ENCODE measurements at regions not wholly inside any gene's neighbourhood (a gene's known extent, or its start where the extent isn't known, plus 50 kb on each side); places are given as distances from the start of the nearest gene placed in this dataset.
"Not testable (repeated sequence)": the region's sequence is repeated elsewhere in the genome, so short reads cannot be mapped to it uniquely, and the experiment has no call there.

DNA sequence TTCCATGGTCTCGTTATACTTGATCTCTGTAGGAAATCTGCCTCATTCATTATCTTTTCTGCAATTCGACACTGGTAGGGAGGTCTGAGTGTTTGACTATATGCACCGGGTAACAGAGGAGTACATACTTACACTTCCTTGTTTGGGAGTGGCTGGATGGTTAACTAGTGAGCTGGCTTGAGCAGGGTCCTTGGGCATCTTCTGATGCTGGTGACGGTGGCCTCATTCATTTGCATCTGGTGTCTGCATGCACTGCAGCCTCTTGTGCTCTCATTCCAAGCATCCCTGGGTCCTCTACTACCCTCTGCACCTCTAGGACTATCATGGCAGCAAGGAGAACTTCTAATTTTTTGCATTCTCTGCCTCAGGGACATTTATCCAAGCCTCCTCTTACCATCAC lies 100.0 kb upstream of the TCF4 start:
- Histone ChIP-seq H3K36me3 (ENCODE audit: control insufficient read depth, insufficient read depth, low read length, severe bottlenecking) (no peaks in the 10 kb centered on the region), H3K9ac (ENCODE audit: low read length) (no peak overlapping the region), H3K4me1 (ENCODE audit: control insufficient read depth, insufficient read depth, low read length) (no peaks in the 10 kb centered on the region), H3K9me3 (ENCODE audit: control insufficient read depth, low read length) (no peaks in the 10 kb centered on the region), H3K4me3 (ENCODE audit: low read length) (no peak overlapping the region), H3K27me3 (replicated peaks; ENCODE audit: control insufficient read depth, insufficient read depth, low read length) (no peaks in the 10 kb centered on the region)
- DNase-seq (ENCODE audit: low read depth), result no peak

DNA sequence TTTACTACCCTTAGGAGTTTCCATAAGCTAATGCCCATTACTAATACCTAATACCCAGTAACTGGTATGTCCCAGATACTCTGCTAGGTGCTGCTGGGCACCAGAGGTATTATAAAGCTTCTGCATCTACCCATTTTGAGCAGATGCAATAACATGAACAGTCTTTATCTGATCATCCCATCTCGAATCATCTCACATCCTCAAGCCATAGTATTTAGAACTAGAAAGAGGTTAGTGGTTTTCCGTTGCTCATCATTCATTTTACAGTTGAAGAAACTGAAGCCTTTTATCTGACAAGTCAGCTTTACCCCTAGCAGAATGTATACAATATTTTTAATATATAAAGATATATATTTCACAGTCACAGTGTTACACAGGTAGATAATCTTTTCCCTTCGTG lies 99.1 kb upstream of the TCF4 start:
- Histone ChIP-seq H3K27me3 (replicated peaks; ENCODE audit: control insufficient read depth, insufficient read depth, low read length) (no peaks in the 10 kb centered on the region), H3K9me3 (ENCODE audit: control insufficient read depth, low read length) (no peaks in the 10 kb centered on the region), H3K9ac (ENCODE audit: low read length) (no peak overlapping the region), H3K36me3 (ENCODE audit: control insufficient read depth, insufficient read depth, low read length, severe bottlenecking) (no peaks in the 10 kb centered on the region), H3K4me3 (ENCODE audit: low read length) (no peak overlapping the region), H3K4me1 (ENCODE audit: control insufficient read depth, insufficient read depth, low read length) (no peaks in the 10 kb centered on the region)
- DNase-seq (ENCODE audit: low read depth), result no peak

DNA sequence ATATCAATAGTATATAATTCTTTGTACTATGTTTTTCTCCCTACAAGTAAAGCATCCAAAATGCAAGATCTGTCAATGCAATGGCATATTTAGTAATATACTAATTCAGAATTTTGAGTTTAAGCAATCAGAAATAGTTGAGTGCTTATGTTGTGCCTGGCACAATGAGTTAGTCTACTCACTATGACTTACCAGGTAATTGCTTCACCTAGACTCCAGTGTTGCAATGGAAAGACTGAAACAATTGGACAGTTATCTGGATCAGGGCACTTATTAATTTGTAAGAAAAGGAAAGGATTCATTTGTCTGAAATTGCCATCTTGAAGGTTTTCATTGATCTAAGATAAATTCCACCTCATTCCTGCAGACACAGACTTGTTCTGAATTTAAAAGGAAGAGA lies 97.6 kb upstream of the TCF4 start:
- no peak overlapping the region for H3K4me3 ChIP-seq (ENCODE audit: low read length)
- H3K27me3 ChIP-seq (replicated peaks; ENCODE audit: control insufficient read depth, insufficient read depth, low read length), result no peaks in the 10 kb centered on the region
- H3K9ac ChIP-seq (ENCODE audit: low read length), result no peak overlapping the region
- DNase-seq (ENCODE audit: low read depth), result no peak
- H3K9me3 ChIP-seq (ENCODE audit: control insufficient read depth, low read length), result no peaks in the 10 kb centered on the region
- no peaks in the 10 kb centered on the region for H3K36me3 ChIP-seq (ENCODE audit: control insufficient read depth, insufficient read depth, low read length, severe bottlenecking)
- no peaks in the 10 kb centered on the region for H3K4me1 ChIP-seq (ENCODE audit: control insufficient read depth, insufficient read depth, low read length)

DNA sequence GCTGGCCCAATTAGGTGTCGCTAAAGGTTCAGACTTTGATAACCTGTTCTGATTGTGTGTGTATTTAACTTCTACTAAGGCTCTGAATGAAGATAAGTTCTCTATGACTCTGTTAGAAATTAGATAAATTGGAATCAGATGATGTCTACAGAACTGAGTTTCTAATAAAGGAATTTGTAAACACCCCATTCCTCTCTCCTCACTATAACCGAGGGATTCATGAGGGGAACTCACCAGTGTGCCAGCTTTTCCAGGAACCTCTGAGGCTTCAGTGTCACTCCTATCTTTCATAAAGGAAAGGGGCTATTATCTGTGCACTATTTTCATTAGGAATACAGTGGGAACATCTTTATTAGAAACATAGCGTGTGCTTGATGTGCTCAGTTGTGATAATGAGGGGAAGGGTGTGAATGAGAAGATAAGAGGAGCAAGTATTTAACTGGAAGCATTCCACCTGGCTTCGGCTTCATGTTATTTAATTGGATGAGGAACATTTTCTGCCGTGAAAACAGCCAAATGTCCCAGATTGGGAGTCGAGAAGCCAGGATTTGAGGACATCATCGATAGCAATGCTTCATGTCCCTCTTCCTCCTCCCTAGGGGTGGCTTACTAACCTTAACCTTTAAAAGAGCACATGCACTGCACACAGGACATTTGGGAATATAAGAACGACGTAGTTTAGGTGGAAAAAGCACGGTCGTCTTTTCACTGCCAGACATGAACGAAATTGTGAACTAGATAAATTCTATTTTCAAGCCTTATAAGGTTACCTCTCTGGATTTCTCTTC lies 84.8 kb upstream of the TCF4 start:
- no peaks in the 10 kb centered on the region for H3K27me3 ChIP-seq (replicated peaks; ENCODE audit: control insufficient read depth, insufficient read depth, low read length)

DNA sequence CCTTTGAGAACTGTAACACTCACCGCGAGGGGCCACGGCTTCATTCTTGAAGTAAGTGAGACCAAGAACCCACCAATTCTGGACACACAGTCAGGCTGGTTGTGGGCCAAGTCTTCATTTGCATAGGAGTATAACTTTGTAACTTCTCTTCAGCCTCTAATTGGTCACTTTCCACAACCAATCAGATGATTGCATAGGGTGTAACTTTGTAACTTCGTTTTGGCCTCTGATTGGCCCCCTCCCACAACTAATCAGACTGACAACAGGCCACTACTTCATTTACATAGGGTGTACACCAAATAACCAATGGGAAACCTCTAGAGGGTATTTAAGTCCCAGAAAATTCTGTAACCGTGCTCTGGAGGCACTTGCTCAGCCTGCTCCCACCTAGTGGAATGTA lies 77.5 kb upstream of the TCF4 start:
- no peaks in the 10 kb centered on the region for H3K4me1 ChIP-seq (ENCODE audit: control insufficient read depth, insufficient read depth, low read length)
- H3K9ac ChIP-seq (ENCODE audit: low read length), result no peak overlapping the region
- H3K36me3 ChIP-seq (ENCODE audit: control insufficient read depth, insufficient read depth, low read length, severe bottlenecking), result no peaks in the 10 kb centered on the region
- H3K9me3 ChIP-seq (ENCODE audit: control insufficient read depth, low read length), result no peaks in the 10 kb centered on the region
- no peak for DNase-seq (ENCODE audit: low read depth)
- no peak overlapping the region for H3K4me3 ChIP-seq (ENCODE audit: low read length)
- H3K27me3 ChIP-seq (replicated peaks; ENCODE audit: control insufficient read depth, insufficient read depth, low read length), result peaks cover 7% of the 10 kb centered on the region

More for the DNA sequence above, 84.8 kb upstream of the TCF4 start:
- no peak for DNase-seq (ENCODE audit: low read depth)
- peak overlapping the region; percentile 65 for H3K4me3 ChIP-seq (ENCODE audit: low read length)
- no peaks in the 10 kb centered on the region for H3K36me3 ChIP-seq (ENCODE audit: control insufficient read depth, insufficient read depth, low read length, severe bottlenecking)
- no peak overlapping the region for H3K9ac ChIP-seq (ENCODE audit: low read length)
- no peaks in the 10 kb centered on the region for H3K9me3 ChIP-seq (ENCODE audit: control insufficient read depth, low read length)
- peaks cover 16% of the 10 kb centered on the region for H3K4me1 ChIP-seq (ENCODE audit: control insufficient read depth, insufficient read depth, low read length)

DNA sequence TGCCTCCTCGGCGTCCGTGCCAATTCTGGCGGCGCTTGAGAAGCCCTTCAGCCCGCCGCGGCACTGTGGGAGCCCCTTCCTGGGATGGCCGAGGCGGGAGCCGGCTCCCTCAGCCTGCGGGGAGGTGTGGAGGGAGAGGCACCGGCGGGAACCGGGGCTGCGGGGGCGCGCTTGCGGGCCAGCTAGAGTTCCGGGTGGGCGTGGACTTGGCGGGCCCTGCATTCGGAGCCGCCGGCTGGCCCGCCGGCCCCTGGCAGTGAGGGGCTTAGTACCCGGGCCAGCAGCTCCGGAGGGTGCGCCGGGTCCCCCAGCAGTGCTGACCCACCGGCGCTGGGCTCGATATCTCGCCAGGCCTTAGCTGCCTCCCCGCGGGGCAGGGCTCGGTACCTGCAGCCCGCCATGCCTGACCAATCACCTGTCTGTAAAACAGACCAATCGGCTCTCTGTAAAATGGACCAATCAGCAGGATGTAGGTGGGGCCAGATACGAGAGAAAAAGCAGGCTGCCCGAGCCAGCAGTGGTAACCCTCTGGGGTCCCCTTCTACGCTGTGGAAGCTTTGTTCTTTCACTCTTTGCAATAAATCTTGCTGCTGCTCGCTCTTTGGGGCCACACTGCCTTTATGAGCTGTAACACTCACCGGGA lies 76.9 kb upstream of the TCF4 start:
- not testable (repeated sequence) for H3K9me3 ChIP-seq (ENCODE audit: control insufficient read depth, low read length)

DNA sequence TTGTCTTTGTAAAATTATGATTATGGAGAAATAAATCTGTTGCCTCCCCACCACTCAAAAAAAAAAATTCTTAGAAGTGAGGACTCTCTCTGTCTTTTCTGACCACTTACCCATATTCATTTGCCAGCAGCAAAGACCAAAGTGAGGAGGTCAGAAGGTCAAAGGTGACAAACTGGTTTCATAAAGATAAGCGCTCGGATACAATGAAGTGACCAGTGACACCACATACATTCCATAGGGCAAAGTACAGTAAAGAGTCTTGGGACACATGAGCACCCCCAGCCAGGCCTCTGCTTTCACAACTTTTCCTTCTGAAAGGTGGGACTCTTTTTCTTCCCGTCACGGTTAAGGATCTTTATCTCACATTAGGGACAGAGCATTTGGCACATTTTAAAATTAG lies 75.9 kb upstream of the TCF4 start:
- Histone ChIP-seq H3K36me3 (ENCODE audit: control insufficient read depth, insufficient read depth, low read length, severe bottlenecking) (no peaks in the 10 kb centered on the region), H3K9ac (ENCODE audit: low read length) (no peak overlapping the region), H3K9me3 (ENCODE audit: control insufficient read depth, low read length) (no peaks in the 10 kb centered on the region), H3K4me3 (ENCODE audit: low read length) (no peak overlapping the region), H3K27me3 (replicated peaks; ENCODE audit: control insufficient read depth, insufficient read depth, low read length) (peaks cover 7% of the 10 kb centered on the region), H3K4me1 (ENCODE audit: control insufficient read depth, insufficient read depth, low read length) (no peaks in the 10 kb centered on the region)
- DNase-seq (ENCODE audit: low read depth), result no peak

More for the DNA sequence above, 76.9 kb upstream of the TCF4 start:
- not testable (repeated sequence) for H3K27me3 ChIP-seq (replicated peaks; ENCODE audit: control insufficient read depth, insufficient read depth, low read length); DNase-seq (ENCODE audit: low read depth); H3K4me3 ChIP-seq (ENCODE audit: low read length); H3K4me1 ChIP-seq (ENCODE audit: control insufficient read depth, insufficient read depth, low read length); H3K36me3 ChIP-seq (ENCODE audit: control insufficient read depth, insufficient read depth, low read length, severe bottlenecking); H3K9ac ChIP-seq (ENCODE audit: low read length)

DNA sequence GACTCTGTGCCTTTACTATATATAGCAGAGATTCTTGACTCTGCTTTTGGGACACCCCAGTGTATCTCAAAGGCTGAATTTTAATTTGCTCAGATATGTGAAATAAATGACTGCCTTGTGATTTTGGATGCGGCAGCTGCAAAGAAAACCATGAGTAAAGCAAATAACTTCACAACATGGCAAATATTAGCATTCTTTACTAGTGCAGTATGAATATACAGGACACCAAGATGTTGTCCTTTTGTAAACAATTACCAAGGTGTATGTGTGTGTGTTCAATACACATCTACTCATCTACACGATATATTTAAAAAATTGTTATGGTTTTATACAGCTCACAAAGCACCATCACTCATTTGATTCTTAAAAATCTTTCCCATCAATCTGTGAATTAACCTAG lies 70.6 kb upstream of the TCF4 start:
- Histone ChIP-seq H3K36me3 (ENCODE audit: control insufficient read depth, insufficient read depth, low read length, severe bottlenecking) (no peaks in the 10 kb centered on the region), H3K27me3 (replicated peaks; ENCODE audit: control insufficient read depth, insufficient read depth, low read length) (peaks cover 11% of the 10 kb centered on the region), H3K4me3 (ENCODE audit: low read length) (no peak overlapping the region), H3K9me3 (ENCODE audit: control insufficient read depth, low read length) (no peaks in the 10 kb centered on the region), H3K4me1 (ENCODE audit: control insufficient read depth, insufficient read depth, low read length) (no peaks in the 10 kb centered on the region), H3K9ac (ENCODE audit: low read length) (no peak overlapping the region)
- no peak for DNase-seq (ENCODE audit: low read depth)

DNA sequence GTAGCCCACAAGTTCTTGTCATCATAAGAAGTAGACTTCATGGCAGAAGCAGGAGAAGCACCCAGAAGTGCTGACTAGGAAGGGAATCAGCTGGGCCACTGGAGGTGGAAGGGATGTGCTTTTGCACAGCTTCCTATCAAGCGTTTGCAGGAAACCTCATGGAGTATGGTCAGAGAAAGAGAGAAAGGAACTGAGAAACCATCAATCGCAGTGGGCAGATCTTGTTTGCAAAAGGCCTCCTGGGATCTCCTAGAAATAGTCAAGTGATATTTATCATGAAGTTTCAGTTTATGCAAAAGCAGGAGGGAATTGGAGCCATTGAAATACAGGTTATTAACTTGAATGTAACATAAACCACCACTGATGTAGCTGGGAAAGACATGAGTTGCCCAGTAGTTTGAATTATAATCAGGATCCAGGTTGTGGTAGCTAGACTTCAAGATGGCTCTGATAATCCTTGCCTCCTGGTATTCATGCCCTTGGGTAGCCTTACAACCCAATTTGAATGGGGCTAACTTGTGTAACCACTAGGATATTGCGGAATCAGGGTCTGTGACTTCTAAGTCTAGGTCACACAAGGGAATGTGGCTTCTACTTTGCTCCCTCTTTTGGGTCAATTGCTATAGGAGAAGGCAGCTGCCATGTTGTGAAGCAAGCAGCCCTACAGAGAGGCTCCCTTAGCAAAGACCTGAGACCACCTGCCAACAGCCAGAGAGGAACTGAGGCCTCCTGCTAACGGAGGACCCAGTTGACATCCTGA lies 69.8 kb upstream of the TCF4 start:
- no peaks in the 10 kb centered on the region for H3K36me3 ChIP-seq (ENCODE audit: control insufficient read depth, insufficient read depth, low read length, severe bottlenecking)
- H3K4me3 ChIP-seq (ENCODE audit: low read length), result no peak overlapping the region
- peaks cover 11% of the 10 kb centered on the region for H3K27me3 ChIP-seq (replicated peaks; ENCODE audit: control insufficient read depth, insufficient read depth, low read length)
- DNase-seq (ENCODE audit: low read depth), result no peak
- H3K9ac ChIP-seq (ENCODE audit: low read length), result no peak overlapping the region
- no peaks in the 10 kb centered on the region for H3K4me1 ChIP-seq (ENCODE audit: control insufficient read depth, insufficient read depth, low read length)
- H3K9me3 ChIP-seq (ENCODE audit: control insufficient read depth, low read length), result no peaks in the 10 kb centered on the region

DNA sequence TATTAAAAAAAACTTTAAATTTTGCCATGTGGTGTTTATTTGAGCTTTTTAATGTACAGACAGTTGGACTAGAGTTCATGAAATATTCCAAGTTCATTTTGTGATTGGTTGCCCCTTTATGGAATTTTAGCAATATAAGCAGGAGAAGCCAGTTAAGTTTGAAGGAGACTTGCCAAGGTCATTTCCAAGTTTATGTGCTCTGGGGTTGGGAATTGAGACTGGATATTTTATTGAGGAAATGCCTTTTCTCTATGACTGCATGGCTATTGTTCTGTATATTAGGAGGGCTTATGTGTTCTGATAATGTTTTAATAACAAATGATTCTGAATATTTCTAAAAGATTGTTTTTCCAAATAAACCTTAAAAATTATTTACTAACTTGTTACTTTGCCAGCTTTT lies 67.0 kb upstream of the TCF4 start:
- DNase-seq (ENCODE audit: low read depth), result no peak
- Histone ChIP-seq H3K9me3 (ENCODE audit: control insufficient read depth, low read length) (no peaks in the 10 kb centered on the region), H3K4me1 (ENCODE audit: control insufficient read depth, insufficient read depth, low read length) (peaks cover 14% of the 10 kb centered on the region), H3K36me3 (ENCODE audit: control insufficient read depth, insufficient read depth, low read length, severe bottlenecking) (no peaks in the 10 kb centered on the region), H3K4me3 (ENCODE audit: low read length) (no peak overlapping the region), H3K27me3 (replicated peaks; ENCODE audit: control insufficient read depth, insufficient read depth, low read length) (peaks cover 4% of the 10 kb centered on the region), H3K9ac (ENCODE audit: low read length) (no peak overlapping the region)

DNA sequence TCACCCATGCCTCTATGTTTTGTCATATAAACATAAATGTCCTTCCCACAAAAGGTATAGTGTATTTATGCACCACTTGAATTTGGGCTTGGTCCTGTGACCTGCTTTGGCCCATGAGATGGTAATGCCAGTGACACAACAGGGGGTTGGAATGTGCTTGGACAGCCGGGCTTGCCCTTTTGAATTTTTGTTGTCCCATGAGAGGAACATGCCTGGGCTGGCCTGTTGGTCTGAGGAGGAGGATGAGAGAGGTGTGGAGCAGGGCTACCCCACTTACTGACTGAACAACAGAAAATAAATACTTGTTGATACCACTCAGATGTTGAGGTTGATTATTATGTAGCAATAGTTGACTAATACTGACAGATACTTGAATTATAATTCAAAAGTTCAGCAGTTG lies 63.2 kb upstream of the TCF4 start:
- peak; percentile 6 for DNase-seq (ENCODE audit: low read depth)
- Histone ChIP-seq H3K4me3 (ENCODE audit: low read length) (no peak overlapping the region), H3K9me3 (ENCODE audit: control insufficient read depth, low read length) (no peaks in the 10 kb centered on the region), H3K36me3 (ENCODE audit: control insufficient read depth, insufficient read depth, low read length, severe bottlenecking) (no peaks in the 10 kb centered on the region), H3K4me1 (ENCODE audit: control insufficient read depth, insufficient read depth, low read length) (peaks cover 14% of the 10 kb centered on the region), H3K9ac (ENCODE audit: low read length) (no peak overlapping the region), H3K27me3 (replicated peaks; ENCODE audit: control insufficient read depth, insufficient read depth, low read length) (peaks cover 3% of the 10 kb centered on the region)

Measured in adipocyte (in vitro differentiated cells).